Gastrocnemius medialis (tissue), 4 donors: ENCODE measurements at regions not wholly inside any gene's neighbourhood (a gene's known extent, or its start where the extent isn't known, plus 50 kb on each side); places are given as distances from the start of the nearest gene placed in this dataset.

Experiments
- CTCF ChIP-seq, 5 experiments: fragments of 450-650 bp in 3 of 5; fragments of 200-600 bp in 2 of 5; sonication (generic) in 2 of 5; IDR thresholded peaks in 4 of 5; conservative IDR thresholded peaks in 1 of 5; 1 replicate in 4 of 5; 2 replicates in 1 of 5; pipeline ENCODE4 v1.5.1; 2016 to 2019; ENCODE audit warnings: antibody characterized with exemption in 5 of 5, mild to moderate bottlenecking in 3 of 5, moderate library complexity in 3 of 5
- POLR2A ChIP-seq, 2 donors: fragments of 450-650 bp; IDR thresholded peaks; one replicate each; pipeline ENCODE4 v1.6.1; 2017; ENCODE audit warnings: antibody characterized with exemption in 2 of 2, mild to moderate bottlenecking in 2 of 2, moderate library complexity in 2 of 2

DNA sequence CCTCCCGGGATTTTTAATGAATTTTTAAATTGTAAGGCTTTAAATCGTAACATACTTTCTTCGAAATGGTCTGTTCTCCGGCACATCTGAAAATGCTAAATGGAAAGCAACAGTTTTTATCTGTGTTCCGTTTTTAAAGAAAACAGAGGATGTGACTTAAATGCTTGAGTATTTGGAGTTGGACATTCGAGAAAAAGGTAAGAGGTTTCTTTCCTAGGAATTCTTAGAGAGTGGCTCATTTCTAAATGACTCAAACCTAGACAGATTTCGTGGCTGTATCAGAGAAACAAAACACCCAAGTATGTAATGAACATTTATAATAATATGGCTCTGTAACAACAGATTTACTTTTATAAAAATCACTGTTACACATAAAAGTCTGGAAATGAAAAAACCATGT is 177.6 kb upstream of the CCDC68 start:
- TF ChIP-seq CTCF (IDR thresholded peaks at IDR 0.05 in 4 of 5, conservative IDR thresholded peaks at IDR 0.05 in 1 of 5) (no peak), POLR2A (IDR thresholded peaks at IDR 0.05) (no peak)
